ENCODE measurements at regions not wholly inside any gene's neighbourhood (a gene's known extent, or its start where the extent isn't known, plus 50 kb on each side); places are given as distances from the start of the nearest gene placed in this dataset.

- no peak for DNase-seq
Measured at GRCh38 chr1:98197356-98197755, 276.5 kb upstream of the DPYD start.

- no peak for DNase-seq
Measured at GRCh38 chr1:98196012-98196411, 275.2 kb upstream of the DPYD start.

GRCh38 chr1:98188774-98189173 is 267.9 kb upstream of the DPYD start:
- no peak for DNase-seq

- no peak for DNase-seq
Measured at GRCh38 chr1:98184856-98185255, 264.0 kb upstream of the DPYD start.

- DNase-seq = no peak
Measured at GRCh38 chr1:98181036-98181764, 260.4 kb upstream of the DPYD start.

- DNase-seq = no peak
Measured at GRCh38 chr1:98179151-98179773, 258.4 kb upstream of the DPYD start.

- no peak for DNase-seq
Measured at GRCh38 chr1:98177751-98178150, 256.9 kb upstream of the DPYD start.

GRCh38 chr1:98176936-98177335 is 256.1 kb upstream of the DPYD start:
- no peak for DNase-seq

- DNase-seq = no peak
Measured at GRCh38 chr1:98176414-98176813, 255.6 kb upstream of the DPYD start.

- DNase-seq = no peak
Measured at GRCh38 chr1:98172578-98172977, 251.7 kb upstream of the DPYD start.

GRCh38 chr1:98172022-98172421 is 251.2 kb upstream of the DPYD start:
- no peak for DNase-seq

- DNase-seq = no peak
Measured at GRCh38 chr1:98164509-98164908, 243.7 kb upstream of the DPYD start.

GRCh38 chr1:98157524-98158313 is 236.9 kb upstream of the DPYD start:
- no peak for DNase-seq

- DNase-seq = no peak
Measured at GRCh38 chr1:98147280-98147679, 226.4 kb upstream of the DPYD start.

- DNase-seq = no peak
Measured at GRCh38 chr1:98145655-98146054, 224.8 kb upstream of the DPYD start.

GRCh38 chr1:98143403-98143802 is 222.6 kb upstream of the DPYD start:
- no peak for DNase-seq

- DNase-seq = no peak
Measured at GRCh38 chr1:98133131-98133530, 212.3 kb upstream of the DPYD start.

- DNase-seq = no peak
Measured at GRCh38 chr1:98130408-98130807, 209.6 kb upstream of the DPYD start.

- DNase-seq = no peak
Measured at GRCh38 chr1:98129491-98129890, 208.7 kb upstream of the DPYD start.

GRCh38 chr1:98126740-98127139 is 205.9 kb upstream of the DPYD start:
- DNase-seq = no peak

- DNase-seq = no peak
Measured at GRCh38 chr1:98121646-98122045, 200.8 kb upstream of the DPYD start.

- peak; percentile 50 for DNase-seq
Measured at GRCh38 chr1:98119796-98120195, 199.0 kb upstream of the DPYD start.

- no peak for DNase-seq
Measured at GRCh38 chr1:98113811-98114210, 193.0 kb upstream of the DPYD start.
